CD4-positive, CD25-positive, alpha-beta regulatory T cell (primary cell): ENCODE measurements at regions not wholly inside any gene's neighbourhood (a gene's known extent, or its start where the extent isn't known, plus 50 kb on each side); places are given as distances from the start of the nearest gene placed in this dataset.

ENCODE experiments used
- ATAC-seq, 2 donors: fragments of 150-1000 bp; cut with Tn5 transposase; one replicate each; pipeline ENCODE4 v1.10.0; 2021; ENCODE audit warnings: low read depth in 2 of 2, moderate number of reproducible peaks in 2 of 2, moderate library complexity in 1 of 2
- DNase-seq, 3 donors: peaks; one replicate each; pipeline versions ENCODE4 v3.0.0 to v3.0.0-alpha.2; 2012 to 2022; ENCODE audit warnings: mixed read lengths in 1 of 3
- H3K27ac ChIP-seq: one replicate; pipeline ENCODE4 v1.7.0; 2013; ENCODE audit warnings: mild to moderate bottlenecking, low read length; ENCODE audit not compliant: insufficient read depth, poor library complexity, severe bottlenecking
- H3K27me3 ChIP-seq: one replicate; pipeline ENCODE4 v1.7.0; 2013; ENCODE audit warnings: low read length; ENCODE audit not compliant: control insufficient read depth, insufficient read depth
- H3K36me3 ChIP-seq: one replicate; pipeline ENCODE4 v1.7.0; 2013; ENCODE audit warnings: mild to moderate bottlenecking, low read length, moderate library complexity; ENCODE audit not compliant: control insufficient read depth, insufficient read depth
- H3K4me1 ChIP-seq: 2 replicates; pipeline ENCODE4 v1.7.0; 2013; ENCODE audit warnings: mild to moderate bottlenecking, low read length; ENCODE audit not compliant: insufficient read depth, control insufficient read depth, poor library complexity, severe bottlenecking
- H3K4me3 ChIP-seq: one replicate; pipeline ENCODE4 v1.7.0; 2013; ENCODE audit warnings: low read depth, mild to moderate bottlenecking, low read length, moderate library complexity
- H3K9me3 ChIP-seq, 2 experiments: 1 replicate in 1 of 2; 2 replicates in 1 of 2; pipeline ENCODE4 v1.7.0; 2013; ENCODE audit warnings: low read length in 2 of 2, mild to moderate bottlenecking in 1 of 2, moderate library complexity in 1 of 2; ENCODE audit not compliant: control insufficient read depth in 2 of 2
- H3K27ac Mint-ChIP-seq, 3 donors: one replicate each; pipeline ENCODE4 v1.8.0; 2020 to 2022; ENCODE audit warnings: mild to moderate bottlenecking in 3 of 3, mixed read lengths in 3 of 3, moderate library complexity in 2 of 3
- H3K27me3 Mint-ChIP-seq: one replicate; pipeline ENCODE4 v1.8.0; 2022; ENCODE audit warnings: mild to moderate bottlenecking, mixed read lengths
- H3K36me3 Mint-ChIP-seq: one replicate; pipeline ENCODE4 v1.8.0; 2020; ENCODE audit warnings: mixed read lengths
- H3K4me1 Mint-ChIP-seq, 4 donors: one replicate each; pipeline ENCODE4 v1.8.0; 2020 to 2022; ENCODE audit warnings: mixed read lengths in 4 of 4, mild to moderate bottlenecking in 1 of 4
- H3K4me3 Mint-ChIP-seq, 4 donors: one replicate each; pipeline ENCODE4 v1.8.0; 2020 to 2022; ENCODE audit warnings: mild to moderate bottlenecking in 4 of 4, mixed read lengths in 4 of 4, moderate library complexity in 3 of 4
- H3K9me3 Mint-ChIP-seq, 7 donors: one replicate each; pipeline ENCODE4 v1.8.0; 2020 to 2022; ENCODE audit warnings: mixed read lengths in 7 of 7, mild to moderate bottlenecking in 3 of 7, moderate library complexity in 2 of 7

GRCh38 chr4:165656399-165656798 lies 216.6 kb upstream of the TLL1 start:
- DNase-seq, result no peak
- Histone ChIP-seq H3K27me3 (no peaks in the 10 kb centered on the region), H3K4me3 (no peak overlapping the region), H3K4me1 (no peaks in the 10 kb centered on the region), H3K36me3 (no peaks in the 10 kb centered on the region), H3K27ac (no peak overlapping the region), H3K9me3 (no peaks in the 10 kb centered on the region)
- H3K4me3 Mint-ChIP-seq, result no peak overlapping the region
- H3K36me3 Mint-ChIP-seq, result no peaks in the 10 kb centered on the region
- peaks cover 0 to 2% (median 0%) of the 10 kb centered on the region in 7 donors for H3K9me3 Mint-ChIP-seq
- H3K27me3 Mint-ChIP-seq, result peaks cover 5% of the 10 kb centered on the region
- no peak for ATAC-seq
- no peak overlapping the region for H3K27ac Mint-ChIP-seq
- H3K4me1 Mint-ChIP-seq, result no peaks in the 10 kb centered on the region

- Histone ChIP-seq H3K27me3 (no peaks in the 10 kb centered on the region), H3K4me3 (no peak overlapping the region), H3K36me3 (no peaks in the 10 kb centered on the region), H3K9me3 (peaks cover 0 to 1% of the 10 kb centered on the region in 2 experiments), H3K4me1 (no peaks in the 10 kb centered on the region), H3K27ac (no peak overlapping the region)
- Mint-ChIP-seq H3K27me3 (peaks cover 5% of the 10 kb centered on the region), H3K36me3 (no peaks in the 10 kb centered on the region), H3K4me1 (no peaks in the 10 kb centered on the region), H3K27ac (no peak overlapping the region), H3K9me3 (peaks cover 0 to 2% (median 0%) of the 10 kb centered on the region in 7 donors), H3K4me3 (no peak overlapping the region)
- DNase-seq (no peak), ATAC-seq (no peak)
Measured at GRCh38 chr4:165656829-165657490, 216.1 kb upstream of the TLL1 start.

- peaks cover 0 to 2% (median 0%) of the 10 kb centered on the region in 7 donors for H3K9me3 Mint-ChIP-seq
- no peak overlapping the region for H3K27ac Mint-ChIP-seq
- no peaks in the 10 kb centered on the region for H3K36me3 Mint-ChIP-seq
- Histone ChIP-seq H3K4me1 (no peaks in the 10 kb centered on the region), H3K36me3 (no peaks in the 10 kb centered on the region), H3K27ac (no peak overlapping the region), H3K4me3 (no peak overlapping the region), H3K9me3 (peaks cover 0 to 1% of the 10 kb centered on the region in 2 experiments), H3K27me3 (no peaks in the 10 kb centered on the region)
- ATAC-seq (no peak), DNase-seq (no peak)
- no peak overlapping the region for H3K4me3 Mint-ChIP-seq
- no peaks in the 10 kb centered on the region for H3K4me1 Mint-ChIP-seq
- H3K27me3 Mint-ChIP-seq, result peaks cover 9% of the 10 kb centered on the region
Measured at GRCh38 chr4:165662341-165662740, 210.7 kb upstream of the TLL1 start.

- H3K9me3 Mint-ChIP-seq, result peaks cover 0 to 2% (median 0%) of the 10 kb centered on the region in 7 donors
- H3K4me3 Mint-ChIP-seq, result no peak overlapping the region
- H3K27ac Mint-ChIP-seq, result no peak overlapping the region
- no peak for DNase-seq
- no peaks in the 10 kb centered on the region for H3K27me3 ChIP-seq
- peaks cover 0 to 1% of the 10 kb centered on the region in 2 experiments for H3K9me3 ChIP-seq
- H3K36me3 Mint-ChIP-seq, result no peaks in the 10 kb centered on the region
- peaks cover 9% of the 10 kb centered on the region for H3K27me3 Mint-ChIP-seq
- no peak for ATAC-seq
- no peaks in the 10 kb centered on the region for H3K4me1 Mint-ChIP-seq
- no peaks in the 10 kb centered on the region for H3K4me1 ChIP-seq
- no peak overlapping the region for H3K27ac ChIP-seq
- H3K4me3 ChIP-seq, result no peak overlapping the region
- H3K36me3 ChIP-seq, result no peaks in the 10 kb centered on the region
Measured at GRCh38 chr4:165663411-165663810, 209.6 kb upstream of the TLL1 start.

GRCh38 chr4:165666836-165667235 lies 206.2 kb upstream of the TLL1 start:
- Histone ChIP-seq H3K4me3 (no peak overlapping the region), H3K9me3 (no peaks in the 10 kb centered on the region), H3K36me3 (no peaks in the 10 kb centered on the region), H3K27me3 (no peaks in the 10 kb centered on the region), H3K4me1 (no peaks in the 10 kb centered on the region), H3K27ac (no peak overlapping the region)
- peaks cover 4% of the 10 kb centered on the region for H3K27me3 Mint-ChIP-seq
- no peaks in the 10 kb centered on the region for H3K36me3 Mint-ChIP-seq
- peaks cover 0 to 2% (median 0%) of the 10 kb centered on the region in 7 donors for H3K9me3 Mint-ChIP-seq
- H3K4me1 Mint-ChIP-seq, result no peaks in the 10 kb centered on the region
- H3K27ac Mint-ChIP-seq, result no peak overlapping the region
- no peak for DNase-seq
- no peak overlapping the region for H3K4me3 Mint-ChIP-seq
- no peak for ATAC-seq

GRCh38 chr4:165667969-165668368 lies 205.1 kb upstream of the TLL1 start:
- Mint-ChIP-seq H3K4me1 (no peaks in the 10 kb centered on the region), H3K36me3 (no peaks in the 10 kb centered on the region), H3K27me3 (peaks cover 4% of the 10 kb centered on the region), H3K9me3 (peaks cover 0 to 2% (median 0%) of the 10 kb centered on the region in 7 donors), H3K4me3 (no peak overlapping the region), H3K27ac (no peak overlapping the region)
- Histone ChIP-seq H3K36me3 (no peaks in the 10 kb centered on the region), H3K9me3 (no peaks in the 10 kb centered on the region), H3K4me3 (no peak overlapping the region), H3K4me1 (no peaks in the 10 kb centered on the region), H3K27me3 (no peaks in the 10 kb centered on the region), H3K27ac (no peak overlapping the region)
- DNase-seq (no peak), ATAC-seq (no peak)

GRCh38 chr4:165668694-165669093 lies 204.3 kb upstream of the TLL1 start:
- no peak overlapping the region for H3K4me3 ChIP-seq
- Mint-ChIP-seq H3K4me3 (no peak overlapping the region), H3K36me3 (no peaks in the 10 kb centered on the region), H3K9me3 (peaks cover 0 to 2% (median 0%) of the 10 kb centered on the region in 7 donors), H3K27ac (peak overlapping the region in 1 of 3 donors; percentile 40), H3K27me3 (peaks cover 6% of the 10 kb centered on the region), H3K4me1 (no peaks in the 10 kb centered on the region)
- DNase-seq, result no peak
- no peaks in the 10 kb centered on the region for H3K36me3 ChIP-seq
- no peak for ATAC-seq
- no peaks in the 10 kb centered on the region for H3K9me3 ChIP-seq
- no peaks in the 10 kb centered on the region for H3K27me3 ChIP-seq
- no peaks in the 10 kb centered on the region for H3K4me1 ChIP-seq
- H3K27ac ChIP-seq, result no peak overlapping the region

GRCh38 chr4:165677081-165677480 lies 196.0 kb upstream of the TLL1 start:
- ATAC-seq, result no peak
- H3K27me3 Mint-ChIP-seq, result peaks cover 11% of the 10 kb centered on the region
- no peaks in the 10 kb centered on the region for H3K36me3 Mint-ChIP-seq
- Histone ChIP-seq H3K9me3 (no peaks in the 10 kb centered on the region), H3K4me1 (no peaks in the 10 kb centered on the region), H3K36me3 (no peaks in the 10 kb centered on the region), H3K4me3 (no peak overlapping the region), H3K27me3 (no peaks in the 10 kb centered on the region), H3K27ac (no peak overlapping the region)
- no peak overlapping the region for H3K4me3 Mint-ChIP-seq
- H3K27ac Mint-ChIP-seq, result no peak overlapping the region
- no peak for DNase-seq
- peaks cover 0 to 4% (median 0%) of the 10 kb centered on the region in 4 donors for H3K4me1 Mint-ChIP-seq
- H3K9me3 Mint-ChIP-seq, result peaks cover 0 to 4% (median 1%) of the 10 kb centered on the region in 7 donors
